HepG2 (cell line): ENCODE measurements at regions not wholly inside any gene's neighbourhood (a gene's known extent, or its start where the extent isn't known, plus 50 kb on each side); places are given as distances from the start of the nearest gene placed in this dataset.

Source experiments
- CTCF ChIP-seq: sonication (generic); formaldehyde crosslinking; IDR thresholded peaks from 2 replicates; pipeline ENCODE4 v1.5.0; 2020; ENCODE audit warnings: mild to moderate bottlenecking, missing genetic modification reagents, moderate library complexity
- NR1H2 ChIP-seq: sonication (generic); formaldehyde crosslinking; IDR thresholded peaks from 2 replicates; pipeline ENCODE4 v1.8.1; 2022; ENCODE audit warnings: low read depth, missing genetic modification reagents, borderline replicate concordance
- ZNF569 ChIP-seq: sonication (generic); formaldehyde crosslinking; IDR thresholded peaks from 2 replicates; pipeline ENCODE4 v1.5.0; 2020; ENCODE audit warnings: mild to moderate bottlenecking, missing genetic modification reagents, moderate library complexity, borderline replicate concordance
- TF ChIP-seq, protein P1 (sequence below): IDR thresholded peaks from 2 replicates; pipeline ENCODE4 v1.6.1; 2012; ENCODE audit warnings: low read depth, low read length, improper control_type of control experiment

DNA sequence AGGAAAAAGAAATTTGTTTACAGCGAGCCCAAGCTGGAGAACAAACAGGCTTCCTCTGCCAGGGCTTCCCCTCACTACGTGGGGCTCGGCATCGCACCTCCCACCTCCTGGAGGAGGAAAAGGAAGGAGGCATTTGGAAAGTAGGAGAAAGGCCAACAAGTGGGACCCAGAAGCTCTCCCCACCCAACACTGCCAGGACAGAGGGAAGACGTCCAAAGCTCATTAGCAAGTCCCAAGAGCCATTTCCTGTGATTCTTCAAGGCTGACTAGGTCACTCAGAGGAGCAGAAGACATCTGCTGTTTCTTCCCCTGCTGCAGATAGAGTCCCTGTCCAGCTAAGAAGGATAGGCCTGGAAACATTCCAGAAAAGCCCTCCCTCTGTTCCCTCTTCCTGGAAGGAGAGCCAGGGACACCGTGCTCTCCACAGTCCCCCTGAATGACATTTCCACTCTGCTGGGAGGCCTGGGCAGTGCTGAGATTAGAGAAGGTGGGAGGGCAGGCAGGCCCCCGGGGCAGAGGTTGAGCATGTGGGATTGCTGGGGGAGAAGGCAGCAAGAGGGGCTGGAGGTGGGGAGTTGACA lies 57.0 kb upstream of the NEURL1B start:
- TF ChIP-seq ZNF569 (CRISPR knock-in tag), result no peak
- no peak for TF ChIP-seq NR1H2 (CRISPR knock-in tag)
- TF ChIP-seq, protein P1, sequence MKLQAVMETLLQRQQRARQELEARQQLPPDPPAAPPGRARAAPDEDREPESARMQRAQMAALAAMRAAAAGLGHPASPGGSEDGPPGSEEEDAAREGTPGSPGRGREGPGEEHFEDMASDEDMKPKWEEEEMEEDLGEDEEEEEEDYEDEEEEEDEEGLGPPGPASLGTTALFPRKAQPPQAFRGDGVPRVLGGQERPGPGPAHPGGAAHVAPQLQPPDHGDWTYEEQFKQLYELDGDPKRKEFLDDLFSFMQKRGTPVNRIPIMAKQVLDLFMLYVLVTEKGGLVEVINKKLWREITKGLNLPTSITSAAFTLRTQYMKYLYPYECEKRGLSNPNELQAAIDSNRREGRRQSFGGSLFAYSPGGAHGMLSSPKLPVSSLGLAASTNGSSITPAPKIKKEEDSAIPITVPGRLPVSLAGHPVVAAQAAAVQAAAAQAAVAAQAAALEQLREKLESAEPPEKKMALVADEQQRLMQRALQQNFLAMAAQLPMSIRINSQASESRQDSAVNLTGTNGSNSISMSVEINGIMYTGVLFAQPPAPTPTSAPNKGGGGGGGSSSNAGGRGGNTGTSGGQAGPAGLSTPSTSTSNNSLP, result no peak
- TF ChIP-seq CTCF, result no peak
